CD14-positive monocyte (primary cell): ENCODE measurements at regions not wholly inside any gene's neighbourhood (a gene's known extent, or its start where the extent isn't known, plus 50 kb on each side); places are given as distances from the start of the nearest gene placed in this dataset.

Experiments
- DNase-seq, 3 donors: peaks; one replicate each; pipeline ENCODE4 v3.0.0-alpha.2; 2011 to 2022
- H2AFZ ChIP-seq: 2 replicates; pipeline ENCODE4 v1.6.0; 2012; ENCODE audit warnings: mild to moderate bottlenecking, low read depth, low read length, inconsistent platforms; ENCODE audit not compliant: insufficient read depth, poor library complexity, severe bottlenecking
- H3K27ac ChIP-seq, 2 donors: 1 replicate in 1 of 2; 2 replicates in 1 of 2; pipeline ENCODE4 v1.5.1; 2012 to 2013; ENCODE audit warnings: low read length in 2 of 2, control low read depth in 1 of 2, inconsistent platforms in 1 of 2, low read depth in 1 of 2, mild to moderate bottlenecking in 1 of 2
- H3K27me3 ChIP-seq, 2 donors: one replicate each; pipeline versions ENCODE4 v1.6.0 to v1.6.1; 2011 to 2013; ENCODE audit warnings: low read length in 2 of 2; ENCODE audit not compliant: control insufficient read depth in 2 of 2, insufficient read depth in 2 of 2
- H3K36me3 ChIP-seq, 2 donors: replicated peaks in 1 of 2; 1 replicate in 1 of 2; 2 replicates in 1 of 2; pipeline versions ENCODE4 v1.5.1 to v1.6.1; 2012 to 2013; ENCODE audit warnings: low read length in 2 of 2, control low read depth in 1 of 2, inconsistent platforms in 1 of 2, mild to moderate bottlenecking in 1 of 2; ENCODE audit not compliant: insufficient read depth in 2 of 2, control insufficient read depth in 1 of 2
- H3K4me1 ChIP-seq, 2 donors: 1 replicate in 1 of 2; 2 replicates in 1 of 2; pipeline versions ENCODE4 v1.5.1 to v1.6.1; 2012 to 2013; ENCODE audit warnings: low read length in 2 of 2, control low read depth in 1 of 2, inconsistent platforms in 1 of 2, mild to moderate bottlenecking in 1 of 2, moderate library complexity in 1 of 2; ENCODE audit not compliant: insufficient read depth in 2 of 2, control insufficient read depth in 1 of 2
- H3K4me2 ChIP-seq: replicated peaks from 2 replicates; pipeline ENCODE3; 2012; ENCODE audit warnings: low read length, moderate library complexity, mild to moderate bottlenecking; ENCODE audit not compliant: poor library complexity, severe bottlenecking; ENCODE audit errors: extremely low read depth
- H3K4me3 ChIP-seq, 3 experiments: fragments of 200-600 bp in 1 of 3; sonication (generic) in 1 of 3; replicated peaks in 1 of 3; 1 replicate in 2 of 3; 2 replicates in 1 of 3; pipeline ENCODE4 v1.5.1; 2011 to 2013; ENCODE audit warnings: low read length in 3 of 3, mild to moderate bottlenecking in 3 of 3, control low read depth in 2 of 3, low read depth in 2 of 3, inconsistent platforms in 1 of 3, moderate library complexity in 1 of 3
- H3K79me2 ChIP-seq: 2 replicates; pipeline ENCODE4 v1.6.0; 2012; ENCODE audit warnings: mild to moderate bottlenecking, control low read depth, inconsistent platforms, low read length, moderate library complexity; ENCODE audit not compliant: insufficient read depth
- H3K9ac ChIP-seq: 2 replicates; pipeline ENCODE4 v1.6.0; 2017; ENCODE audit warnings: low read length, mild to moderate bottlenecking; ENCODE audit not compliant: insufficient read depth, poor library complexity, severe bottlenecking
- H3K9me3 ChIP-seq, 2 donors: replicated peaks in 1 of 2; 1 replicate in 1 of 2; 2 replicates in 1 of 2; pipeline versions ENCODE4 v1.5.1 to v1.6.1; 2012 to 2013; ENCODE audit warnings: low read length in 2 of 2, control low read depth in 1 of 2; ENCODE audit not compliant: control insufficient read depth in 1 of 2, insufficient read depth in 1 of 2
- H4K20me1 ChIP-seq: 2 replicates; pipeline ENCODE4 v1.6.0; 2012; ENCODE audit warnings: mild to moderate bottlenecking, low read length, control low read depth, moderate library complexity; ENCODE audit not compliant: insufficient read depth
- H3K27ac Mint-ChIP-seq, 7 donors: one replicate each; pipeline ENCODE4 v1.8.0; 2020; ENCODE audit warnings: mild to moderate bottlenecking in 7 of 7, mixed read lengths in 7 of 7, moderate library complexity in 6 of 7, inconsistent platforms in 2 of 7
- H3K27me3 Mint-ChIP-seq, 3 donors: one replicate each; pipeline ENCODE4 v1.8.0; 2021 to 2022; ENCODE audit warnings: low read depth in 3 of 3, mild to moderate bottlenecking in 3 of 3, mixed read lengths in 3 of 3, moderate library complexity in 3 of 3, inconsistent platforms in 1 of 3
- H3K36me3 Mint-ChIP-seq, 2 donors: one replicate each; pipeline ENCODE4 v1.8.0; 2020; ENCODE audit warnings: mixed read lengths in 2 of 2, inconsistent platforms in 1 of 2, mild to moderate bottlenecking in 1 of 2
- H3K4me1 Mint-ChIP-seq: one replicate; pipeline ENCODE4 v1.8.0; 2020; ENCODE audit warnings: mild to moderate bottlenecking, mixed read lengths
- H3K4me3 Mint-ChIP-seq, 2 donors: one replicate each; pipeline ENCODE4 v1.8.0; 2020; ENCODE audit warnings: mild to moderate bottlenecking in 2 of 2, mixed read lengths in 2 of 2, moderate library complexity in 1 of 2
- H3K9me3 Mint-ChIP-seq, 7 donors: one replicate each; pipeline ENCODE4 v1.8.0; 2020 to 2022; ENCODE audit warnings: mixed read lengths in 7 of 7, mild to moderate bottlenecking in 6 of 7, moderate library complexity in 6 of 7, inconsistent platforms in 2 of 7
- WGBS: methylation state at CpG from one replicate; pipeline ENCODE4 v1.1.5; 2013; ENCODE audit warnings: missing lambda C conversion rate; ENCODE audit not compliant: insufficient coverage; 5-methylcytosine and 5-hydroxymethylcytosine counted together
- intact Hi-C, 2 donors: fragments of 100-400 bp; cut with micrococcal nuclease; formaldehyde crosslinking; loops; one replicate each; pipeline versions ENCODE4 v1.15.0 to v1.15.1; 2023
- TF ChIP-seq, protein P1 (sequence below): fragments of 200-600 bp; IDR thresholded peaks from one replicate; pipeline ENCODE4 v1.8.0; 2022; ENCODE audit warnings: antibody characterized with exemption, mild to moderate bottlenecking

DNA sequence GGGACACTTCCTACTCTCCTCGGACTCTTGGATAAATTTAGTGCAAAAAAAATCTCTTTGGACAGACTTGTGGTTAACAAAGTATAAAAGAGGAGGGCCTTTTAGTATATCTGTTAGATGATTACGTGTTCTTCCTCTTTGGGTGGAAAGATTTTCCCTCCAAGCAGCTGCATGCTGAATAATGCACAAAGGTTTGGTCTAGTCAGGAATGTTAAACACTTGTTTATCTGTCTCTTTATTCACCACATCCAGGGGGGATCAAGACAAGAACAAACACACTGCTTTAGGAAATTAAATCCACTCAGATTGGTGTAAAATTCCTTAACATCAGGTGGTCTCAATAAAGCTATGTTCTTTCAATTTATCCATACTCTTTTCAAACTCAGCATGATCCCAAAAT is 260.9 kb upstream of the CHD6 start:
- WGBS, result no CpG with 5 or more reads among the region's 2 CpGs
- Histone ChIP-seq H3K79me2 (no peaks in the 10 kb centered on the region), H4K20me1 (no peaks in the 10 kb centered on the region), H3K27ac (no peak overlapping the region), H3K36me3 (no peaks in the 10 kb centered on the region), H3K4me3 (no peak overlapping the region), H2AFZ (no peak overlapping the region), H3K4me2 (no peak overlapping the region), H3K9ac (no peak overlapping the region), H3K9me3 (no peaks in the 10 kb centered on the region), H3K27me3 (no peaks in the 10 kb centered on the region), H3K4me1 (no peaks in the 10 kb centered on the region)
- intact Hi-C loops, result no loop called here
- peaks cover 0 to 2% (median 1%) of the 10 kb centered on the region in 3 donors for H3K27me3 Mint-ChIP-seq
- no peaks in the 10 kb centered on the region for H3K4me1 Mint-ChIP-seq
- no peaks in the 10 kb centered on the region for H3K36me3 Mint-ChIP-seq
- no peak overlapping the region for H3K4me3 Mint-ChIP-seq
- no peak for DNase-seq
- no peak overlapping the region for H3K27ac Mint-ChIP-seq
- H3K9me3 Mint-ChIP-seq, result peaks cover 0 to 2% (median 0%) of the 10 kb centered on the region in 7 donors
- TF ChIP-seq, protein P1, sequence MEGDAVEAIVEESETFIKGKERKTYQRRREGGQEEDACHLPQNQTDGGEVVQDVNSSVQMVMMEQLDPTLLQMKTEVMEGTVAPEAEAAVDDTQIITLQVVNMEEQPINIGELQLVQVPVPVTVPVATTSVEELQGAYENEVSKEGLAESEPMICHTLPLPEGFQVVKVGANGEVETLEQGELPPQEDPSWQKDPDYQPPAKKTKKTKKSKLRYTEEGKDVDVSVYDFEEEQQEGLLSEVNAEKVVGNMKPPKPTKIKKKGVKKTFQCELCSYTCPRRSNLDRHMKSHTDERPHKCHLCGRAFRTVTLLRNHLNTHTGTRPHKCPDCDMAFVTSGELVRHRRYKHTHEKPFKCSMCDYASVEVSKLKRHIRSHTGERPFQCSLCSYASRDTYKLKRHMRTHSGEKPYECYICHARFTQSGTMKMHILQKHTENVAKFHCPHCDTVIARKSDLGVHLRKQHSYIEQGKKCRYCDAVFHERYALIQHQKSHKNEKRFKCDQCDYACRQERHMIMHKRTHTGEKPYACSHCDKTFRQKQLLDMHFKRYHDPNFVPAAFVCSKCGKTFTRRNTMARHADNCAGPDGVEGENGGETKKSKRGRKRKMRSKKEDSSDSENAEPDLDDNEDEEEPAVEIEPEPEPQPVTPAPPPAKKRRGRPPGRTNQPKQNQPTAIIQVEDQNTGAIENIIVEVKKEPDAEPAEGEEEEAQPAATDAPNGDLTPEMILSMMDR, result no peak

DNA sequence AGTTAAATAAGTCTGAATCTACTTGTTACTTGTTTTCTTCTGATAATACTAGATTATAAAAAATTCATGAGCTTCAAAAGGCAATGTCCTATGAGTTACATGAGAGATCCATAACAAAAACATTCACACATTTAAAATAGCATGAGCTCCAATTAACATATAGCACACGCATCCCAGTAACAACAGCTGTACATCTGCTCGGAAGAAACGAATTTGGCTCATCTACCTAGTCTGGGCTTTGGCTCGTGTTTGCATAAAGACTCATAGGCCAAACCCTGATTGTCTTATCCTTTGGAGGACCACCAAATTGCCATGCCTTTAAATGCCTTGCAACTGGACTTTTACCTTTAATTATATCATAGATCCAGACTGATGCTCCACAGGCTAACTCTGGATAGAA is 259.7 kb upstream of the CHD6 start:
- Histone ChIP-seq H3K9ac (no peak overlapping the region), H3K27me3 (no peaks in the 10 kb centered on the region), H3K27ac (no peak overlapping the region), H3K4me2 (no peak overlapping the region), H2AFZ (no peak overlapping the region), H3K9me3 (no peaks in the 10 kb centered on the region), H3K36me3 (no peaks in the 10 kb centered on the region), H4K20me1 (no peaks in the 10 kb centered on the region), H3K79me2 (no peaks in the 10 kb centered on the region), H3K4me3 (no peak overlapping the region), H3K4me1 (no peaks in the 10 kb centered on the region)
- no peaks in the 10 kb centered on the region for H3K4me1 Mint-ChIP-seq
- peaks cover 0 to 2% (median 1%) of the 10 kb centered on the region in 3 donors for H3K27me3 Mint-ChIP-seq
- H3K4me3 Mint-ChIP-seq, result no peak overlapping the region
- no peaks in the 10 kb centered on the region for H3K36me3 Mint-ChIP-seq
- no peak overlapping the region for H3K27ac Mint-ChIP-seq
- TF ChIP-seq, protein P1, result no peak
- DNase-seq, result no peak
- H3K9me3 Mint-ChIP-seq, result no peaks in the 10 kb centered on the region
- intact Hi-C loops, result no loop called here
- 90% methylated on average over 4 of the region's 4 CpGs for WGBS
